HG02642 (cell line): ENCODE measurements at regions not wholly inside any gene's neighbourhood (a gene's known extent, or its start where the extent isn't known, plus 50 kb on each side); places are given as distances from the start of the nearest gene placed in this dataset.
"Not testable (repeated sequence)": the region's sequence is repeated elsewhere in the genome, so short reads cannot be mapped to it uniquely, and the experiment has no call there.

Experiments used
- ATAC-seq: cut with Tn5 transposase; IDR thresholded peaks from one replicate; pipeline ENCODE4 v1.9.1; 2021; ENCODE audit warnings: mild to moderate bottlenecking; ENCODE audit not compliant: unreplicated experiment, poor library complexity

DNA sequence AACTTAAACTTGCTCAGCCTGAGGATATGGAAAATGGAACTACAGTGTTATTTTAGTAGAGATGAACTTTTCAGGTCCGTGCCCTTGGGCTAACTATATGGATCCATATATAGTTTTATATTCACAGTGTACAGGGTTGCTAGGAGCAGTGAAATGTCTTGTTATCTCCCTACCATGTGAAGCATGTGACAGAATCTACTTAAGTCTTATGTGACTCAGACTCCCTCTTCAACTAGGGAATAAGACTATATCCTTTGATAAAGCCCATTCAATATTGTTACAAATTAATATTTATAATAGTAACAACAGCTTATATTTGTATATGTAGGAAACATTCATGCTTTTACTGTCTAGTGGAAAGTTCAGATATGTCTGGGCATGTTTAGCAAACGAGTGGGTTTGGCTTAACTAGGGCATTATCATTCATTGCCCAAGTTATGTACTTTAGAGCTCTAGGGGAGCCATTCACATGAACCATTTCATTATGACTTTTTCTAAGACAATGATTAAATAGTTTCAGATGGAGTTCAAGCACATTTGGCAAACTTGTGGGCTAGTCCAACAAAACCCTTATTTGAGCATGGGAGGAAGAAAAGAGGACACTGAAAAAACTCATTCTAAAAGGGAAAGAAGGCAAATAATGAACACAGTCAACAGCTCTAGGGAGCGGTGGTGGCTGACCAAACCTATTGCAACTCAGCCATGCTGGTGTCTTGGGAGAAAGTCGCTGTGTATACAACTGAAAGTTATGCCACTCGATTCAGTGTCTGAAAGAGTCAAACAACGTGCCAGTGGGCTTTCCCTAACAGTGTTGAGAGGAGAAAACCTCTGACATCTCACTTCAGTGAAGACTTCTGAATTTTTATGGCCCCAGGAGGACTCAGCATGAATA lies 305.9 kb upstream of the G2E3 start:
- ATAC-seq: no peak

DNA sequence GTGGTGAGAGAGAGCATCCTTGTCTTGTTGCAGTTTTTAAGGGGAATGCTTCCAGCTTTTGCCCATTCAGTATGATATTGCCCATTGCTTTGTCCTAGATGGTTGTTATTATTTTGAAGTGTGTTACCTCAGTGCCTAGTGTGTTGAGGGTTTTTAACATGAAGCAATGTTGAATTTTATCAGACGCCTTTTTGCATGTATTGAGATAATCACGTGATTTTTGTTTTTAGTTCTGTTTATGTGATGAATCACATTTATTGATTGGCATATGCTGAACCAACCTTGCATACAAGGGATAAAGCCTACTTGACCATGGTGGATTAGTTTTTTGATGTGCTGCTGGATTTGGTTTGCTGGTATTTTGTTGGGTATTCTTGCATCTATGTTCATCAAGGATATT lies 302.3 kb upstream of the G2E3 start:
- no peak for ATAC-seq

DNA sequence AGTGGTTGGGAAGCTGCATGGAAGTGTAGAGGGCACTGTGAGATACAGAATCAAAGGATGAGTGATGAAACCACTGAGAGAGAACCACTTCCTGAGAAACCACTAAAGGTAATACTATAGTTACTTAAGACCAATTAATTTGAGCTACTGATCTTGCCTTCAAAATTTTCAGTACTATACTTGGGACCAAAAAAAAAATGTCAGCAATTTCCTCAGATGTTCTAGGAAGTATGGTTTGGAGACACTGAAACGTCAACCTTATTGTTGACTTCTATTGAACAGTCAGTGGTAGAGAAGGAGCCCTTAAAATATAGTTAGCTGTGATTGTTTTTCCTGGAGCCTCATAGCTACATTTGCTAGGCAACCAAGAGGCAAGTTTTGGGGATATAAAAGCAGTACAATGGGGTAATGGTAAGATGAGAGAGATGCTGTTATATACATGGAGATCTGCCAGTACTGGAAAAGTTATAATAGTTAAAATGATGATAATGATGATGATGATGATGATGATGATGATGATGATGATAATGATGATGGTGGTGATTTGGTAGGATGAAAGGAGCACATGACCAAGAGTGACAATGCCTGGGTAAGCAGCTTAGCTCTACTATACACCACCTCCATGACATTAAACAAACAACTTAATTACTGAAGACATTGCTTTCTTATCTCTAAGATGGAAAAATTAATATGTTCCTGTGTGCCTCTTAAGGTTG lies 300.9 kb upstream of the G2E3 start:
- ATAC-seq: no peak

DNA sequence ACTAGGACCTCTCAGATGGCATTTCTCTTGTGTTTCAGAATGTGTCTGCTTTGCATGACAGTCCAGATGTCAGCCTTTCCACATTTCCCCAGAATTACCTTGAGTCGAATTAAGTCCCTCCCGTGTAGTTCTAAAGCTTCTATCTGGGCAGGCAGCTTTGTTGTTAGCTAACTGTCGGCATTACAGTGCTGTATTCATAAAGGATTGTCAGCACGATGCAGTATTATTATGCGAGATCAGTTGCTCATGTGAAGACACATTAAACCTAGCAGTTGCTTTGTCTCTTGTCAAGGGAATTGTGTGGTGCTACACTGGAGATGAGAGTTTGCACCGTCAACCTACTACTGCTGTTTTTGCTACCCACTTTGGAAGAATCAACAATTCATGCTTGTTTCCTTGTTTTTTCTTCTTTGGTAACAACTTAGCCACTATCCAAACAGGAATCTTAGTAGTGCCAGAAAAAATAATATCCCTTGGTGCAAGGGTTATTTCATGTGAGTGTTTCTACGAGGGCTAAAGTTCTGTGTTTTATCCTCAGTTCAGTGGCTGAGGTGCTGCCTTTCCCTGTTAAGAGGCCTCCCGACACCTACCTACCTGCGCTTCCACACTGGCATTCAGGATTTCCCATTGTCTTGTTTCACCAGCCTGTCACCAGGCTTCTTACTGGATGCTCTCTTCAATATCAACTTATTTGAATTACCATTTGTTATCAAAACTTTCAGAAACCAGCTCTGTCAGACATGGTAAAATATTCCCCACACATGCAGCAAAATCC lies 297.9 kb upstream of the G2E3 start:
- no peak for ATAC-seq

DNA sequence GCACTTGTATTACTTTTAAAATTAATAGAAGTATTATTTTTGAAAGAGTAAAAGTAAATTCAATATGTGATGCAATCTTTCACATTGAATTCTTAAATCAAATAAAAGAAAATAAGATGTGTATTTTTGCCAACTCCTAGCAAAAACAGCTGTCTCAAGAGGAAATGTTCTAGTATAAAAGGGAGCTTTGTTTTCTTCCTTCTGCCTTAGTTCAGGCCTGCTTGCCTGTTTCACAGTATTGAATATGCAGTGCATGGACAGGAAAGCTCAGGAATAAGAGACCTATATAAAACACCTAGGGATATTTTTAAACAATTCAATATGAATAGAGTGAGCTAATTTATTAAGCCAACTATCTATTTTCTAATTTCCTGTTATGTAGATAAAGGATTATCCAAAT lies 294.8 kb upstream of the G2E3 start:
- ATAC-seq: no peak

DNA sequence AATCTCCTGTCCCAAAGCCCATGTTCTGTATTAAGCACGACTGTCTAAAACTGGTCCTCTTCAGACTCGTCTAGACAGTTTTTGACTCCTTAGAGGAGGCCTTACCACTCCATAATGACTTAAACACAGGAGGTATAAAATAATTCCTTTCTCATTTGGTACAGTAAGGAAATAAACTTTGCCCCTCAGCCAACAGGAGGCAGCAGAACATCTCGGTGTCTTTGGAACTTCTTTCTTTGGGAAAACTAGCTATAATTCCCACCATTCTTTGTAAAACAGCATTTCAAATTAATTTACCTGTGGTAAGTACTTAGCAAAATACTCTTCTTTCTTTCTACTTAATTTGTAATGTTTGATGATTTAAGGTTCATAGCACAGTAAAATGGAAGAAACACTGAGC lies 292.7 kb upstream of the G2E3 start:
- ATAC-seq: no peak

DNA sequence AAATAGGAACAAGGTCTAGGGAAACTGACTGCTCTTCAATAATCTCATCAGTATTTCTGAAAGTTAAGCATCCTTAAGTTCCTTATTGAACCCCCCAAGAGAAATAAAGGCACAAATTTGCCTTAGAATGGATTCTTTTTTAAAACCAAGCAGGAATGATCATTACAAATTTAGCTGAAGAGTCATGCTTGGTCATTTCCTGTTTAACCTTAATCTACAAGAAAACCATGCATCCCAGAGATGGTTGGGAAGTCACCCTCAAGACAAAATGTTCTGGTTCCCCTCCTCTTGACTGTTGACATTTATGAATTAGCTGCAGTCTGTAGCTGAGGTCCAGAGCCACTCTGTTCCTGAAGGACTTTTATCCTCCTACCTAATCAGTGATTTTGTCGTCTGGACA lies 291.8 kb upstream of the G2E3 start:
- ATAC-seq: no peak

DNA sequence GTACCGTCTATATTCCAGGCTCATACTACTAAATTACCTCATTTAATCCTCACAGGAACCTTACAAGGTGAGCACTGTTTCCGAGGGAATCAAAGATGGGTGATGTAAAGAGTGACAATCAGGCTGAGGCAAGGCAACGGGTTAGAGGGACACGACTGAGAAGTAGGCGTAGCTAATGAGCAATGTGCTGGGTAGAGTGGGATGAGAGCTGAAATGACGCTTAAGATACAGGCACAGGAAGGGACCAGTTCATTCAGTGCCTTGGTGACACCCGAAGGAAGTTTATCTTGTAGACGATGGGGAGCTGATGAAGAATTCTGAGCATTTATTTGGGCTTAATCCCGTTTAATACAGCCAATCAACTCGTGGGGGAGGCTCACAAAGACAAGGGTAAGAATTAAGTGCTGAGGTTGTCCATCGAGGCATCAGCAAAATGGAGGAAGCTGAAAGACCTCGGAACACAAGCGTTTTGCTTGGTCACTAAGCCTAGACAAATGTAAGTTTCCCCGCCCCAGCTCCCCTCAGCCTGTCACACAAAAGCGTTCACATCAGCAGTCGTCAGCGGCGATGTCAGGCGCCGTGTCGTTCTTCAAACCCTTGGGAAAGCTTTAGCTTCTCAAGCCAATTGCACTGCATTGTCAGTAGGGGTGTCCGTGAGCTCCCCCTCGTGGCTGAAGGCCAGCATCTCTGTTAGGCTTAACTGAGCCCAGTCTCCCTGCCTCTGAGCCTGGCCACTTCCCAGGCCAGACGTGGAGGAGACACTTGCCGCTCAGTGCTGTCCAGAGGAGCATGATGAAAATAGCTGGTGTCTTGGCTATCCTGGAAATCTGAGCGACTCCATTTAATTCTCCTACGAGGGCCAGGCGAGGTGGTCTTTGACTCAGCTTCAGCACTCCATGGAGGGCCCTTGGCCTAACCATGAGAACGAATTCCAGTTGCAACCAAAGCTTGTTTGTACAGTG lies 288.5 kb upstream of the G2E3 start:
- peak; percentile 100 for ATAC-seq

DNA sequence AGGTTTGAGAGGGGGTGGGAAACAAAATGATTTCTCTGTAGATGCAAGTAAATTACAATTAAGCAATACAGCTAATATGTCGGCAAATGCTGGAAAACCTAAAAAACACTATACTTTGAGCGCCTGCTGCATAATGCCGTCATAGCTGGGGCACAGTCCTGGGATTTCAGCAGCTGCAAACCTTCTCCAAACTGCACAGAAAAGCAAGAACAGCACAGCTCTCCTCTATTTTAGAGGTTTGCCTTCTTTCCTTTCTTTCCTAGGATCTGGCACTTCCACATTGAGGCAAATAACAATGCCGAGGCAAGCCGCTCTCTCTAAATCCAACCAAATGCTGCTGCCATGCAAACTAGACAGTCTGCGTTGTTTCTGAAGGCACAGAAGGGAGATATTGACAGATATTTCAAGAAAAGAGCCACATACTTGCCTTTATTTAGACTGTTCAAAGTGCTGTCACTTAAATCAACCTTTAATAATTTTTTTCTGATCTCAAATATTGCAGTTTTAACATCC lies 287.1 kb upstream of the G2E3 start:
- ATAC-seq: no peak

DNA sequence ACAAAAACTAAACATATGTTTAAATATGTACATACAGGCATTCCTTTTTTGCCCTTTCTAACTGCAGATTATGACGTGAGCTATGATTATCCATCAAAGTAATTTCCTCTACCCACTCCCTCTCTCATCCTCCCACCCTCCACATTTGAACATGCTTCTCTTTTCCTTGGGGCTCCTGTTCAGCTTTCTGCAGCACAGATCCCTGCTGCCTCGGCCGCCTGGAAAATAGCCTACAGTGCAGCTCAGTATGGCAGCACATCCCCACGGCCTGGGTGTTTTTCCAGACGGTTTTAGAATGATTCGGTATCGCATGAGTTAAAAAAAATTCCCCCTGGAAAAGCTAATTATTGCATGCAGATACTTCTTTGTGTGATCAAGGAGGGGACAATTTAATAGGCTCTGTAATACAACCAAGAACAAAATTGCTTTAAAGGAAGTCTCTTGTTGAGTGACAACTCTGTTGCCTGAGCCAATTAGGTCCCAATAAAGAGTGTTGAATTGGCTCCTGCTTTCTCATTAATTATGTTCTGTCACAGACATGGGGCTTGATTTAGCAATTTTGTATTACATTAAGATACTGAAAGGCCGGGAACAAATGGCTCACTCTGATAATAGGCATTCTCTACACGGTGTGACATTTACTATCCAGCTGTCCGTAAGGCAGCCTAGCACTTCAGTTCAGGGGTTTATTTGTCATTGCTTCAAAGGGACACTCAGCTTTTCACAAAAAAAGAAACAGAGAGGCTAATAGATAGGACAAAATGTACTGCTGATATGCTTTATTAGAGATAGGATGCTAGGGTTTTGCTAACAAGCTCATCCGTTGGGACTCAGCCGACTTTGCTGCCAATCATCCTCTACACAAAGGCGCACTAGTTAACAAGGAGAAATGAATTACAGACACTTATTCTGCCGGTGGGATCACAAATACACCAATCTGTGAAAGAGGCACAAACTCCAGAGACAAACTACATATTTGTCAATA lies 285.8 kb upstream of the G2E3 start:
- ATAC-seq: no peak

DNA sequence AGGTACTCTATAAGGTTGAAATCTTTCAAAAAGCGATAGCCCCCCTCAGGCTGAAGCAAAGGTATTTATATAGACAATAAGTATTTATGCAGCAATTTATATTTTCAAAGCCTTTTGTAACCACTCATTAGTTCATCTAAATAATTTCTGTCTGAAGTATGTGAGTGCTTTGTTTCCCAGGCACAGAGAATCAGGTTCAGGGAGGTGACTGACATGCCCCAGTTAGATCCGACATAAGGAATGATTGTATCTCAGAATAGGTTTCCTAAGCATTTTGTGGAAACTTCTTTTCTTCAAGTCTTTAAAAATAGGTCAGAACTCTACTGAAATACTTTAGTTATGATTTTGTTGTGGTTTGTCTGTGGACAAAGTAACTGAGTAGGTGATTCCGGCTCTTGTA lies 283.4 kb upstream of the G2E3 start:
- ATAC-seq: no peak

DNA sequence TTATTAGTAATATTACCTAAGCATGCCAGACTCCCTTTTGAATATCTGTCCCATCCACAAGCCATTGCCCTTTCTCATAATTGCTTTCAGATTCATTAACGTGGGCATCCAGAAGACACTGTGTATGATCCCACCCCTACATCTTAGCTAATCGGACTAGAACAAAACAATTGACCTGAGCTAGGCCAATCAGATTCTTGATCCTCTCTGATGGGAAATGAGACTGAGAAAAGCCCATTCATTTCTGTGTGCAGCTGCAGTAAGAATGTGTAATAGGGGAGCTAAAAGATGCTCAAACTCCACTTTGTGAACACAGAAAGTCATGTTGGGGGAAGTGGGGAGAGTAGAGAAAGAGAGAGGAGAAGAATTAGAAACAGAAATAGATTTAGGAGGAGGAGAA lies 281.7 kb upstream of the G2E3 start:
- no peak for ATAC-seq

DNA sequence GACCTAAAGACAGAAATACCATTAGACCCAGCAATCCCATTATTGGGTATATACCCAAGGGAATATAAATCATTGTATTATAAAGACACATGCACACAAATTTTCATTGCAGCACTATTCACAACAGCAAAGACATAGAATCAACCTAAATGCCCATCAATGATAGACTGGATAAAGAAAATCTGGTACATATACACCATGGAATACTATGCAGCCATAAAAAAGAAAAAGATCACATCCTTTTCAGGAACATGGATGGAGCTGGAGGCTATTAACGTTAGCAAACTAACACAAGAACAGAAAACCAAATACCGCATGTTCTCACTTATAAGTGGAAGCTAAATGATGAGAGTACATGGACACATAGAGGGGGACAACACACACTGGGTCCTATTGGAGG lies 280.1 kb upstream of the G2E3 start:
- ATAC-seq: not testable (repeated sequence)

DNA sequence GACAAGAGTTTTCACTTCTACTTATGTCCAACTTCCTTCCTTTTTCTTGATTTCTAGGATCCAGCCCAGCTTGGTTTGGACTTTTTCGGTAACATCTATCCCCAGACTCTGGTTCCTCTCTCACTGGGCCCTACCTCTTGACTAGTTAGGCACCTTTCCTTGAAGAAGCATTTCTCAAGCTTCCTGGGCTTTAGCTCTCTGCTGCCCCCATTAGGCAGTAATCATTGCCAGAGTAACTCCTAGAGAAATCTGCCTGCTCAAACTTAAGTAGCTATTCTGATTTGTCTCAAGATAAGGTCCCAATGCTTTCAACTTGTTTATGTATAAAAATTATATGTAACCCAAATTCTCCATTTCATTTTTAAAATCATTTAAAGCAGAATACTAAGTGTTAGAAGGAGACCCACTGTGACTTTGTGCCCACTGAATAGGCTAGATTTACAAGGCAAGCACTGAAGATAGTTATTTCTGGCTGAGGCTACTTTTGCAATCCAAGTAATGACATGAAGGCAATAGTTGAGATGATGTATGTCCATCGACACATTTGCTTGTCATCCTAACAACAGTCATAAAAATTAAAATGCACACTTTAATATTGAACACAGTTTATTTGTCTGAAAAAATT lies 275.0 kb upstream of the G2E3 start:
- peak; percentile 68 for ATAC-seq

DNA sequence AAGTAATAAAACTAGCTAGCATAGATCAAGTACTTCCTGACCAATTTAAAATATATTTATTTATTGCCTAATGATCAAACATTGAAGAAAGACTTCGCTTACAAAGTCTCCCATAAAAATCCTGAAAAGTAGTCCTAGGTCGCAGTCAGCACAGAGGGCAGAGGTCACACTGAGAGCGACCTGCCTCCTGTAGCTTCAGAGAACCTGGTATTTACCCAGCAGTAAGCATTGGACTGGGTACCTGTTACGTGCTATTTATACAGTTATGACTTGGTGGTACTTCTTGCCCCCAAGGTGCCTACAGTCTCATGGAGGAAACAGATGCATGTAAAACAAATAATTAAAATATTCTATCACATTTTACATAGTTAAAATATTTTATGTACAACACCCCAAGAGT lies 274.1 kb upstream of the G2E3 start:
- no peak for ATAC-seq

DNA sequence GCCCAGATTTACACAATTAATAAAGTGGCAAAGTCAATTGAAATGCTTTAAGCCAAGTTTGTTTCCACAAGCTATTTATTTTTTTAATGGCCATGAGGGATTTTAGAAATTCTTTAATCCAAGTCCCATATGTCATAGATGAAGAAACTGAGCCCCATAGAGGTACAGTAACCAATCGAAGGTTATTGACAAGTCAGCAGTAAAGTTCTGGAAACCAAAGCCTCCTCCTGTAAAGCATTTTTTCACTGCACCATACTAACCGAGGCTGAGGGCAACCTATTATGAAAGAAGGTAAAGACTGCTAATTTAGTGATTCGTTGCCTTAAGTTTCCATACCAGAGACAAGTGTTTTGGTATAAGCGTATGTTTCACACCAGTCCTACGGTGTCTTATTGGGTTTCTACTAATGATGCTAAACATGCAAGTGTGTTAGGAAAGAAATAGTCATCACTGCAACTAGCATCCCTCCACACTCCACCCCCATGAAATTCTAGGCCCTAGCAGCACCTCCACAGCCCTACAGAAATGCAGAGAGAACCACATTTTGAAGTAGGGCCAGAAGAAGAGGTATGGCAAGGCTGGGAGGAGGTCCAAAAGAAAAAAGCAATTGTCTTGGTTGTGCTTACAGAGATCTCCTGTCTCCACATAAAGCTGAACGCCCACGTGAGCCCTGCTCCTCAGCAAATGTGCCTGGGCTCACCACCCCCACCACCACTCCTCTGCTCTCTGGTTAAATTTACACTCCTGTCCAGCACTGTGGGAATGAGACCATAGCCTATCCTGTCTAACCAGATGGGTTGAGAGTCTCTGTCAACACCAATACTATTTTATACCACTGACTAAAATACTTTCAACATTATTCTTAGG lies 271.1 kb upstream of the G2E3 start:
- ATAC-seq: no peak

DNA sequence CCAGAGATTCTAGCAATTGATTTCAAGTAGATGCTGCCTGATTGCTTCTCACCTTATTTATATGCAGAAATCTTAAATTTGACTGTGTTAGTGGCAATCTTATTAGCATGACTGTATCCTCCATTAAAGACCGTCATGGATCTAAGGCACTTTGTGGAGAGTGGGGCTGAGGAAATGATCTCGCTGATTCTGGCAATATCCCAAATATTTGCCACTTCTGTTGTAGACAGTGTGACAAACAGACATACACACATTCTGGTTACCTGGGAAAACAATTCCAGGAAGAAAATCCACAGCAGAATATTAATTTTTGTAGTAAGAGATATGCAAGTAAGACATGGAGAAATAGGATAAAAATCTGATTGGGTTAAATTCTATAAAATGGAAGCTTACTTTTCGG lies 269.0 kb upstream of the G2E3 start:
- ATAC-seq: no peak
